HG03060 (cell line): ENCODE measurements at regions not wholly inside any gene's neighbourhood (a gene's known extent, or its start where the extent isn't known, plus 50 kb on each side); places are given as distances from the start of the nearest gene placed in this dataset.
"Not testable (repeated sequence)": the region's sequence is repeated elsewhere in the genome, so short reads cannot be mapped to it uniquely, and the experiment has no call there.

Experiments
- ATAC-seq: cut with Tn5 transposase; IDR thresholded peaks from one replicate; pipeline ENCODE4 v1.9.1; 2021; ENCODE audit warnings: low read depth, moderate number of reproducible peaks; ENCODE audit not compliant: unreplicated experiment

- no peak for ATAC-seq
These were observed 169.9 kb downstream of the CPE start for GRCh38 chr4:165548702-165549101.

- no peak for ATAC-seq
These were observed 174.5 kb downstream of the CPE start for GRCh38 chr4:165553221-165553810.

GRCh38 chr4:165555302-165555701, 176.5 kb downstream of the CPE start:
- no peak for ATAC-seq

GRCh38 chr4:165556383-165556782, 177.6 kb downstream of the CPE start:
- no peak for ATAC-seq

- no peak for ATAC-seq
These were observed 182.1 kb downstream of the CPE start for GRCh38 chr4:165560941-165561340.

- ATAC-seq = no peak
These were observed 185.0 kb downstream of the CPE start for GRCh38 chr4:165563851-165564250.

GRCh38 chr4:165569031-165569430, 190.2 kb downstream of the CPE start:
- no peak for ATAC-seq

GRCh38 chr4:165571476-165571875, 192.7 kb downstream of the CPE start:
- ATAC-seq = not testable (repeated sequence)

- no peak for ATAC-seq
These were observed 201.6 kb downstream of the CPE start for GRCh38 chr4:165580351-165580905.

- ATAC-seq = no peak
These were observed 204.5 kb downstream of the CPE start for GRCh38 chr4:165583341-165583740.

- ATAC-seq = no peak
These were observed 206.1 kb downstream of the CPE start for GRCh38 chr4:165584916-165585315.

GRCh38 chr4:165588534-165589315, 209.9 kb downstream of the CPE start:
- no peak for ATAC-seq

GRCh38 chr4:165592386-165592785, 213.6 kb downstream of the CPE start:
- ATAC-seq = no peak

- no peak for ATAC-seq
These were observed 219.0 kb downstream of the CPE start for GRCh38 chr4:165597581-165598480.

GRCh38 chr4:165600959-165601683, 222.3 kb downstream of the CPE start:
- no peak for ATAC-seq

GRCh38 chr4:165602621-165603020, 223.8 kb downstream of the CPE start:
- ATAC-seq = no peak

- ATAC-seq = no peak
These were observed 225.4 kb downstream of the CPE start for GRCh38 chr4:165604181-165604580.

GRCh38 chr4:165605811-165606210, 227.0 kb downstream of the CPE start:
- no peak for ATAC-seq

GRCh38 chr4:165606465-165607205, 227.8 kb downstream of the CPE start:
- no peak for ATAC-seq

GRCh38 chr4:165609653-165610052, 230.8 kb downstream of the CPE start:
- ATAC-seq = no peak
